Panc1 (cell line): ENCODE measurements at regions not wholly inside any gene's neighbourhood (a gene's known extent, or its start where the extent isn't known, plus 50 kb on each side); places are given as distances from the start of the nearest gene placed in this dataset.

Experiments
- ATAC-seq: fragments of 200-7000 bp; cut with Tn5 transposase; 2 replicates; pipeline ENCODE4 v1.9.1; 2020; ENCODE audit warnings: mild to moderate bottlenecking, moderate library complexity
- BruUV-seq: library from RNA; stranded (reverse); fragments of 400-500 nt; replicated peaks from 2 replicates; lab custom pipeline; 2021; lab: Mats Ljungman, UMichigan
- CTCF ChIA-PET: fragments of 300-600 bp; sonication (Branson Sonifier 250); formaldehyde crosslinking; loops from one replicate; lab custom pipeline; 2022; ENCODE audit warnings: antibody characterized with exemption; lab: Charles Lee
- POLR2A ChIA-PET: fragments of 300-600 bp; sonication (Branson Sonifier 250); formaldehyde crosslinking; loops from one replicate; lab custom pipeline; 2022; ENCODE audit warnings: antibody characterized with exemption; lab: Charles Lee
- DNase-seq: peaks from one replicate; pipeline ENCODE4 v3.0.0-alpha.2; 2010; ENCODE audit warnings: low read depth, low spot score
- H3K27ac ChIP-seq: 2 replicates; pipeline ENCODE4 v1.5.1; 2011; ENCODE audit warnings: mild to moderate bottlenecking, low read length, inconsistent platforms
- H3K27me3 ChIP-seq: fragments of 200-500 bp; sonication (Bioruptor generic); 2 replicates; pipeline ENCODE4 v1.6.0; 2014; ENCODE audit warnings: low read length, inconsistent platforms; ENCODE audit not compliant: control insufficient read depth, insufficient read depth
- H3K36me3 ChIP-seq: fragments of 200-500 bp; sonication (Bioruptor generic); 2 replicates; pipeline ENCODE4 v1.5.1; 2014; ENCODE audit warnings: inconsistent platforms, mild to moderate bottlenecking, low read length, moderate library complexity; ENCODE audit not compliant: control insufficient read depth, insufficient read depth
- H3K4me1 ChIP-seq: 2 replicates; pipeline ENCODE4 v1.5.1; 2011; ENCODE audit warnings: inconsistent platforms, mild to moderate bottlenecking, low read length, moderate library complexity; ENCODE audit not compliant: control insufficient read depth, insufficient read depth
- H3K4me3 ChIP-seq, 2 experiments: 2 replicates each; pipeline ENCODE4 v1.5.1; 2011 to 2012; ENCODE audit warnings: low read depth in 2 of 2, low read length in 2 of 2, mild to moderate bottlenecking in 2 of 2, inconsistent platforms in 1 of 2, moderate library complexity in 1 of 2
- H3K9me3 ChIP-seq: fragments of 200-500 bp; sonication (Bioruptor generic); 2 replicates; pipeline ENCODE4 v1.5.1; 2014; ENCODE audit warnings: low read depth, mild to moderate bottlenecking, inconsistent platforms, low read length, moderate library complexity; ENCODE audit not compliant: control insufficient read depth, insufficient read depth
- CTCF ChIP-seq: fragments of 450-650 bp; IDR thresholded peaks from 2 replicates; pipeline ENCODE4 v1.5.1; 2017; ENCODE audit warnings: mild to moderate bottlenecking
- POLR2AphosphoS5 ChIP-seq: IDR thresholded peaks from 2 replicates; pipeline ENCODE4 v1.6.1; 2012; ENCODE audit warnings: mild to moderate bottlenecking, low read depth, low read length, moderate library complexity
- REST ChIP-seq, 2 experiments: IDR thresholded peaks; 2 replicates each; pipeline ENCODE4 v1.6.1; 2011 to 2012; ENCODE audit warnings: low read depth in 2 of 2, control low read depth in 1 of 2, low read length in 1 of 2, mild to moderate bottlenecking in 1 of 2, moderate library complexity in 1 of 2; ENCODE audit not compliant: insufficient read depth in 1 of 2
- SIN3A ChIP-seq: IDR thresholded peaks from 2 replicates; pipeline ENCODE4 v1.6.1; 2012; ENCODE audit warnings: low read depth, mild to moderate bottlenecking, low read length, moderate library complexity, borderline replicate concordance; ENCODE audit not compliant: insufficient read depth
- TCF7L2 ChIP-seq: IDR thresholded peaks from 2 replicates; pipeline ENCODE4 v1.6.1; 2011; ENCODE audit warnings: mild to moderate bottlenecking, low read depth, low read length, inconsistent platforms
- in situ Hi-C: cut with HindIII; loops from 2 replicates; pipeline ENCODE4 v1.10.0; 2016; ENCODE audit warnings: low sequenced_read_pairs, low pct_unique_long_range_greater_than_20kb
- intact Hi-C: fragments of 100-400 bp; cut with micrococcal nuclease; formaldehyde crosslinking; loops from one replicate; pipeline ENCODE4 v1.10.0; 2022; ENCODE audit not compliant: unreplicated experiment

GRCh38 chr15:93268066-93268465 is 179.1 kb upstream of the RGMA start:
- CTCF ChIA-PET, result no interaction called here

GRCh38 chr15:93266291-93266690 is 177.3 kb upstream of the RGMA start:
- Histone ChIP-seq H3K27ac (no peak overlapping the region), H3K4me3 (no peak overlapping the region), H3K4me1 (no peaks in the 10 kb centered on the region), H3K27me3 (no peaks in the 10 kb centered on the region), H3K9me3 (no peaks in the 10 kb centered on the region), H3K36me3 (no peaks in the 10 kb centered on the region)
- ChIA-PET POLR2A (no interaction called here), CTCF (no interaction called here)
- ATAC-seq (no peak), DNase-seq (no peak)
- TF ChIP-seq REST (IDR thresholded peaks at IDR 0.05; ENCODE audit: insufficient read depth in 1 of 2, low read depth in 2 of 2, low read length in 1 of 2) (no peak), CTCF (no peak), SIN3A (no peak), TCF7L2 (no peak), POLR2AphosphoS5 (no peak)
- BruUV-seq, result no TSS peak
- in situ Hi-C loops, result no loop called here
- intact Hi-C loops, result no loop called here

More at GRCh38 chr15:93268066-93268465, 179.1 kb upstream of the RGMA start:
- in situ Hi-C loops, result no loop called here
- H3K27ac ChIP-seq, result no peak overlapping the region
- POLR2A ChIA-PET, result no interaction called here
- DNase-seq (no peak), ATAC-seq (no peak)
- BruUV-seq, result no TSS peak
- H3K36me3 ChIP-seq, result no peaks in the 10 kb centered on the region
- H3K9me3 ChIP-seq, result no peaks in the 10 kb centered on the region
- H3K4me1 ChIP-seq, result no peaks in the 10 kb centered on the region
- no peaks in the 10 kb centered on the region for H3K27me3 ChIP-seq
- TF ChIP-seq CTCF (no peak), REST (IDR thresholded peaks at IDR 0.05; ENCODE audit: insufficient read depth in 1 of 2, low read depth in 2 of 2, low read length in 1 of 2) (no peak), TCF7L2 (no peak), SIN3A (no peak), POLR2AphosphoS5 (no peak)
- intact Hi-C loops, result no loop called here
- H3K4me3 ChIP-seq, result no peak overlapping the region
